ENCODE measurements at regions not wholly inside any gene's neighbourhood (a gene's known extent, or its start where the extent isn't known, plus 50 kb on each side); places are given as distances from the start of the nearest gene placed in this dataset.
"Not testable (repeated sequence)": the region's sequence is repeated elsewhere in the genome, so short reads cannot be mapped to it uniquely, and the experiment has no call there.

- DNase-seq, result not testable (repeated sequence)
These were observed 905.9 kb downstream of the SPATA31A6 start for GRCh38 chr9:43089337-43089736.

GRCh38 chr9:43110376-43110775 lies 926.9 kb downstream of the SPATA31A6 start:
- DNase-seq, result not testable (repeated sequence)

- not testable (repeated sequence) for DNase-seq
These were observed 929.4 kb downstream of the SPATA31A6 start for GRCh38 chr9:43112846-43113245.

GRCh38 chr9:43115813-43116229 lies 932.4 kb downstream of the SPATA31A6 start:
- not testable (repeated sequence) for DNase-seq

GRCh38 chr9:43118088-43118865 lies 934.8 kb downstream of the SPATA31A6 start:
- DNase-seq, result not testable (repeated sequence)

- DNase-seq, result not testable (repeated sequence)
These were observed 936.1 kb downstream of the SPATA31A6 start for GRCh38 chr9:43119565-43119964.

GRCh38 chr9:43119978-43120377 lies 936.5 kb downstream of the SPATA31A6 start:
- DNase-seq, result not testable (repeated sequence)

- not testable (repeated sequence) for DNase-seq
These were observed 942.4 kb downstream of the SPATA31A6 start for GRCh38 chr9:43125894-43126293.

GRCh38 chr9:43127026-43127775 lies 943.7 kb downstream of the SPATA31A6 start:
- not testable (repeated sequence) for DNase-seq

- not testable (repeated sequence) for DNase-seq
These were observed 944.5 kb downstream of the SPATA31A6 start for GRCh38 chr9:43127949-43128348.

- not testable (repeated sequence) for DNase-seq
These were observed 947.3 kb downstream of the SPATA31A6 start for GRCh38 chr9:43130744-43131171.

GRCh38 chr9:43135440-43135839 lies 952.0 kb downstream of the SPATA31A6 start:
- peak; percentile 8 for DNase-seq

GRCh38 chr9:43138909-43139308 lies 955.5 kb downstream of the SPATA31A6 start:
- DNase-seq, result not testable (repeated sequence)

- not testable (repeated sequence) for DNase-seq
These were observed 955.9 kb downstream of the SPATA31A6 start for GRCh38 chr9:43139349-43139748.

GRCh38 chr9:43139878-43140608 lies 956.6 kb downstream of the SPATA31A6 start:
- not testable (repeated sequence) for DNase-seq
